Mesenchymal stem cell (in vitro differentiated cells and primary cell): ENCODE measurements at regions not wholly inside any gene's neighbourhood (a gene's known extent, or its start where the extent isn't known, plus 50 kb on each side); places are given as distances from the start of the nearest gene placed in this dataset.

Experiments used
- DNase-seq: peaks from one replicate; pipeline ENCODE4 v3.0.0-alpha.2; 2013
- H2AFZ ChIP-seq: one replicate; pipeline ENCODE4 v1.6.1; 2013; ENCODE audit warnings: low read depth, mild to moderate bottlenecking, control low read depth, inconsistent platforms, low read length, moderate library complexity
- H2AK5ac ChIP-seq: 2 replicates; pipeline ENCODE4 v1.6.1; 2013; ENCODE audit warnings: low read length, moderate library complexity, mild to moderate bottlenecking, inconsistent platforms; ENCODE audit not compliant: severe bottlenecking
- H2BK120ac ChIP-seq: one replicate; pipeline ENCODE4 v1.6.1; 2013; ENCODE audit warnings: low read depth, mild to moderate bottlenecking, inconsistent platforms, low read length, moderate library complexity
- H2BK12ac ChIP-seq, 2 experiments: one replicate each; pipeline ENCODE4 v1.6.1; 2013; ENCODE audit warnings: inconsistent platforms in 2 of 2, low read length in 2 of 2, mild to moderate bottlenecking in 2 of 2, moderate library complexity in 2 of 2, control low read depth in 1 of 2
- H2BK15ac ChIP-seq: one replicate; pipeline ENCODE4 v1.6.1; 2013; ENCODE audit warnings: mild to moderate bottlenecking, low read depth, inconsistent platforms; ENCODE audit not compliant: poor library complexity, severe bottlenecking
- H2BK5ac ChIP-seq: 2 replicates; pipeline ENCODE4 v1.6.1; 2013; ENCODE audit warnings: low read depth, mild to moderate bottlenecking, low read length, control low read depth, inconsistent platforms; ENCODE audit not compliant: poor library complexity, severe bottlenecking
- H3K14ac ChIP-seq, 2 experiments: one replicate each; pipeline ENCODE4 v1.6.1; 2013; ENCODE audit warnings: inconsistent platforms in 2 of 2, low read length in 2 of 2, control low read depth in 1 of 2, mild to moderate bottlenecking in 1 of 2, moderate library complexity in 1 of 2
- H3K18ac ChIP-seq, 2 experiments: one replicate each; pipeline ENCODE4 v1.6.1; 2013; ENCODE audit warnings: inconsistent platforms in 2 of 2, low read length in 2 of 2, control low read depth in 1 of 2, low read depth in 1 of 2, mild to moderate bottlenecking in 1 of 2
- H3K23ac ChIP-seq, 2 experiments: one replicate each; pipeline ENCODE4 v1.6.1; 2013; ENCODE audit warnings: inconsistent platforms in 2 of 2, low read length in 2 of 2, mild to moderate bottlenecking in 2 of 2, moderate library complexity in 2 of 2, control low read depth in 1 of 2
- H3K27ac ChIP-seq: 2 replicates; pipeline ENCODE4 v1.5.1; 2013; ENCODE audit warnings: mild to moderate bottlenecking, moderate library complexity, low read length, control low read depth, inconsistent platforms; ENCODE audit not compliant: poor library complexity, severe bottlenecking
- H3K27me3 ChIP-seq, 2 experiments: 2 replicates each; pipeline versions ENCODE4 v1.6.1 to v1.7.0; 2013; ENCODE audit warnings: low read length in 2 of 2, mild to moderate bottlenecking in 2 of 2, moderate library complexity in 2 of 2, control low read depth in 1 of 2, inconsistent platforms in 1 of 2; ENCODE audit not compliant: control insufficient read depth in 1 of 2, insufficient read depth in 1 of 2
- H3K36me3 ChIP-seq, 2 experiments: 2 replicates each; pipeline versions ENCODE4 v1.6.1 to v1.7.0; 2013; ENCODE audit warnings: low read length in 2 of 2, control low read depth in 1 of 2, inconsistent platforms in 1 of 2, low read depth in 1 of 2, mild to moderate bottlenecking in 1 of 2; ENCODE audit not compliant: insufficient read depth in 2 of 2, control insufficient read depth in 1 of 2
- H3K4ac ChIP-seq, 2 experiments: one replicate each; pipeline ENCODE4 v1.6.1; 2013; ENCODE audit warnings: inconsistent platforms in 2 of 2, low read length in 2 of 2, mild to moderate bottlenecking in 2 of 2, moderate library complexity in 2 of 2, control low read depth in 1 of 2, low read depth in 1 of 2
- H3K4me1 ChIP-seq: 2 replicates; pipeline ENCODE4 v1.6.1; 2013; ENCODE audit warnings: low read depth, low read length, control low read depth; ENCODE audit not compliant: control insufficient read depth, insufficient read depth
- H3K4me2 ChIP-seq: 2 replicates; pipeline ENCODE4 v1.6.1; 2013; ENCODE audit warnings: low read length, mild to moderate bottlenecking, inconsistent platforms; ENCODE audit not compliant: poor library complexity, severe bottlenecking
- H3K4me3 ChIP-seq, 2 experiments: 2 replicates each; pipeline versions ENCODE4 v1.5.1 to v1.7.0; 2013; ENCODE audit warnings: low read length in 2 of 2, mild to moderate bottlenecking in 2 of 2, control low read depth in 1 of 2, low read depth in 1 of 2; ENCODE audit not compliant: insufficient read depth in 1 of 2
- H3K79me1 ChIP-seq: replicated peaks from 2 replicates; pipeline ENCODE4 v1.6.1; 2013; ENCODE audit warnings: mild to moderate bottlenecking, control low read depth, low read length, inconsistent platforms; ENCODE audit not compliant: poor library complexity, severe bottlenecking
- H3K9ac ChIP-seq: 2 replicates; pipeline ENCODE4 v1.7.0; 2013; ENCODE audit warnings: mild to moderate bottlenecking, low read length, moderate library complexity
- H3K9me3 ChIP-seq: 2 replicates; pipeline ENCODE4 v1.7.0; 2013; ENCODE audit warnings: mild to moderate bottlenecking, low read length; ENCODE audit not compliant: control insufficient read depth
- H4K8ac ChIP-seq: one replicate; pipeline ENCODE4 v1.6.1; 2013; ENCODE audit warnings: inconsistent platforms, mild to moderate bottlenecking, low read length, moderate library complexity
- H4K91ac ChIP-seq: one replicate; pipeline ENCODE4 v1.6.1; 2013; ENCODE audit warnings: mild to moderate bottlenecking, low read length, inconsistent platforms
- WGBS: methylation state at CpG from one replicate; pipeline ENCODE4 v1.1.7; 2013; ENCODE audit warnings: mixed read lengths; 5-methylcytosine and 5-hydroxymethylcytosine counted together

DNA sequence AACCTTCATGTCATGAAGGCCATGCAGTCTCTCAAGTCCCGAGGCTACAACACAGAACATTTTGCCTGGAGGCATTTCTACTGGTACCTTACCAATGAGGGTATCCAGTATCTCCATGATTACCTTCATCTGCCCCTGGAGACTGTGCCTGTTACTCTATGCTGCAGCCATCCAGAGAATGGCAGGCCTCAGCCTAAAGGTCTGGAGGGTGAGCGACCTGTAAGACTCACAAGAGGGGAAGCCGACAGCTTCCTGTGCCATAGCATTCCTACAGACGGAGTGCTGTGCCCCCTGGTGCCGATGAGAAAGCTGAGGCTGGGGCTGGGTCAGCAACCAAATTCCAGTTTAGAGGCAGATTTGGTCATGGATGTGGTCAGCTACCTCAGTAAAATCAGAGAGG, 51.3 kb upstream of the CADPS start:
- Histone ChIP-seq H4K91ac (no peak overlapping the region), H2AK5ac (no peak overlapping the region), H3K4me3 (no peak overlapping the region), H2BK5ac (no peak overlapping the region), H3K18ac (no peak overlapping the region), H4K8ac (no peak overlapping the region), H3K4me2 (no peak overlapping the region), H3K9ac (no peak overlapping the region), H3K9me3 (no peaks in the 10 kb centered on the region), H3K36me3 (no peaks in the 10 kb centered on the region), H3K79me1 (no peaks in the 10 kb centered on the region), H2AFZ (no peak overlapping the region), H2BK120ac (no peak overlapping the region), H3K4ac (no peak overlapping the region), H2BK15ac (no peak overlapping the region), H3K27ac (no peak overlapping the region), H3K4me1 (no peaks in the 10 kb centered on the region), H3K23ac (no peak overlapping the region), H3K27me3 (no peaks in the 10 kb centered on the region), H2BK12ac (no peak overlapping the region), H3K14ac (no peak overlapping the region)
- DNase-seq, result no peak
- 30% methylated on average over 5 of the region's 5 CpGs for whole genome bisulfite sequencing

DNA sequence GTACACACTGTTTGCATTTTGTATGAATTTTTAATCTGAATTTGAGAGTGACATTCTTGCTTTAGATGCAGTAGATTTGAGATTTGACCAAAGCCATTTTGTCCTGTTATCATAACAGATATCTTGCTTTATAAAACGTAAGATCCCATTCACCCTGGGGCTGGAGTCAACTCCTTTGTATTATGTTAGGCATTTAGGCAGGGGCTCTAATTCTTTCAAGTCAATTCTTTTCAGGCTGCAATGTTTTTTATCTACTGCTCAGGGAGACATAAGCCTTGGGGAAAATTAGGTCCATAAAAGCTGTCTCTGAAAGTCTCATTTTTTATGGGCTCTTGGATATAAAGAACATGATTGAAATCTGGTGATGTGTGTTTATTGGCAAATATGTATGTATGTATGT, 53.0 kb upstream of the CADPS start:
- no peak overlapping the region for H3K9ac ChIP-seq
- no peaks in the 10 kb centered on the region for H3K79me1 ChIP-seq
- no peak overlapping the region for H2AK5ac ChIP-seq
- no peak overlapping the region for H2BK5ac ChIP-seq
- H3K4ac ChIP-seq, result no peak overlapping the region
- no peaks in the 10 kb centered on the region for H3K27me3 ChIP-seq
- H3K23ac ChIP-seq, result no peak overlapping the region
- H2AFZ ChIP-seq, result no peak overlapping the region
- H3K4me1 ChIP-seq, result no peaks in the 10 kb centered on the region
- H3K27ac ChIP-seq, result no peak overlapping the region
- no peak for DNase-seq
- WGBS, result no CpG with 5 or more reads among the region's 1 CpG
- no peak overlapping the region for H2BK12ac ChIP-seq
- H3K4me2 ChIP-seq, result no peak overlapping the region
- no peaks in the 10 kb centered on the region for H3K9me3 ChIP-seq
- no peak overlapping the region for H2BK15ac ChIP-seq
- no peak overlapping the region for H4K91ac ChIP-seq
- no peak overlapping the region for H4K8ac ChIP-seq
- no peak overlapping the region for H3K18ac ChIP-seq
- no peaks in the 10 kb centered on the region for H3K36me3 ChIP-seq
- no peak overlapping the region for H3K14ac ChIP-seq
- no peak overlapping the region for H3K4me3 ChIP-seq
- H2BK120ac ChIP-seq, result no peak overlapping the region

DNA sequence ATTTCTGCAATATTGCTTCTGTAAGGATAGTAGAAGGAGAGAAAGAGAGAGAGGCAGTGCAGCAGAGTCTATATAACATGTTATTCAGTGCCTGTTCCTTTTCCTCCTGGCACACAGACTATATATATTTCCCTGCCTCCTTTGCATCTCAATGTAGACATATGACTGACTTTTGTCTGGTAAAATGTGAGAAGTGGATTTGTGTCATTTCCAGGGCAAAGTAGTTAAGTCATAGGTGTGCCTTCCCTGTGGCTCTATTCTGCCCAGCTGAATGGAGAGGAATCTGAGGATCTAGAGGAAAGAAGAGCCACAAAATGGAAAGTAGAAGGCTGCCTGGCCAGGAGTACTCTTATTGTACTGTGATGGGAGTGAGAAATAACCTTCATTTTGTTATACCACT, 54.6 kb upstream of the CADPS start:
- Histone ChIP-seq H3K14ac (no peak overlapping the region), H3K23ac (no peak overlapping the region), H4K8ac (no peak overlapping the region), H3K9me3 (no peaks in the 10 kb centered on the region), H3K27ac (no peak overlapping the region), H3K27me3 (no peaks in the 10 kb centered on the region), H2BK12ac (no peak overlapping the region), H3K4me3 (no peak overlapping the region), H2AFZ (no peak overlapping the region), H3K4ac (no peak overlapping the region), H3K9ac (no peak overlapping the region), H2AK5ac (no peak overlapping the region), H2BK5ac (no peak overlapping the region), H2BK15ac (no peak overlapping the region), H3K18ac (no peak overlapping the region), H3K4me1 (no peaks in the 10 kb centered on the region), H4K91ac (no peak overlapping the region), H2BK120ac (no peak overlapping the region), H3K79me1 (no peaks in the 10 kb centered on the region), H3K4me2 (no peak overlapping the region), H3K36me3 (no peaks in the 10 kb centered on the region)
- no peak for DNase-seq

DNA sequence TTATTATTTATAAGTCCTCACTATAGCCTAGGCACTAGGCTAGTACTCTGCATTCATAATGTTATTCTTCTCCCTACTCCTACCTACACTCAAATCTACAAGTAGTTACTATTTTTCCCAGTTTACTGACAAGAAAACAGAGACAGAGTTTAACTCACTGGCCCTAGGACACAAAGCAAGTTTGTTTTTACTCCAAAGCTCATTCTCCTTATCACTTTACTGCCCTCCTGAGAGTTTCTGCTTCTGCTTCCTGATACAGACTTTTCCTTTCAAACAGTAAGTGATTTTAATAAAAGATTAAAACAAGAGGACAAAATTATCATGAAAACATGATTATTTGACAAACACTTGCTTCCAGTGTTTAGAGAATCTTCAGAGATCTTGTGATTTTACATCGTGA, 60.6 kb upstream of the CADPS start:
- Histone ChIP-seq H3K14ac (no peak overlapping the region), H3K4me1 (no peaks in the 10 kb centered on the region)

More for the DNA sequence above, 60.6 kb upstream of the CADPS start:
- no peaks in the 10 kb centered on the region for H3K79me1 ChIP-seq
- H3K36me3 ChIP-seq, result no peaks in the 10 kb centered on the region
- no peak overlapping the region for H2BK12ac ChIP-seq
- no peak overlapping the region for H3K18ac ChIP-seq
- H4K8ac ChIP-seq, result no peak overlapping the region
- H3K4ac ChIP-seq, result no peak overlapping the region
- H3K9ac ChIP-seq, result no peak overlapping the region
- no peak overlapping the region for H3K4me3 ChIP-seq
- H2BK15ac ChIP-seq, result no peak overlapping the region
- H3K27ac ChIP-seq, result no peak overlapping the region
- no peak overlapping the region for H2AK5ac ChIP-seq
- no peak overlapping the region for H2AFZ ChIP-seq
- no peak for DNase-seq
- H4K91ac ChIP-seq, result no peak overlapping the region
- H2BK120ac ChIP-seq, result no peak overlapping the region
- H3K4me2 ChIP-seq, result no peak overlapping the region
- H3K27me3 ChIP-seq, result no peaks in the 10 kb centered on the region
- no peaks in the 10 kb centered on the region for H3K9me3 ChIP-seq
- no peak overlapping the region for H3K23ac ChIP-seq
- no CpG with 5 or more reads among the region's 1 CpG for WGBS
- no peak overlapping the region for H2BK5ac ChIP-seq
